OCI-LY1 (cell line): ENCODE measurements at regions not wholly inside any gene's neighbourhood (a gene's known extent, or its start where the extent isn't known, plus 50 kb on each side); places are given as distances from the start of the nearest gene placed in this dataset.
"Not testable (repeated sequence)": the region's sequence is repeated elsewhere in the genome, so short reads cannot be mapped to it uniquely, and the experiment has no call there.

ENCODE experiments used
- EZH2 ChIP-seq: fragments of 200-600 bp; sonication (generic), shearing (Covaris generic); IDR thresholded peaks from 2 replicates; pipeline ENCODE4 v1.8.0; 2017; ENCODE audit warnings: borderline replicate concordance, mixed run types, mild to moderate bottlenecking, antibody characterized with exemption, low read length, moderate library complexity, mixed read lengths
- TF ChIP-seq, protein P1 (sequence below): fragments of 200-600 bp; sonication (generic), shearing (Covaris generic); IDR thresholded peaks from 2 replicates; pipeline ENCODE4 v1.5.1; 2017; ENCODE audit warnings: mild to moderate bottlenecking, antibody characterized with exemption, low read length, moderate library complexity, mixed read lengths

GRCh38 chr2:17446191-17446590 is 72.0 kb downstream of the RAD51AP2 start:
- TF ChIP-seq, protein P1, sequence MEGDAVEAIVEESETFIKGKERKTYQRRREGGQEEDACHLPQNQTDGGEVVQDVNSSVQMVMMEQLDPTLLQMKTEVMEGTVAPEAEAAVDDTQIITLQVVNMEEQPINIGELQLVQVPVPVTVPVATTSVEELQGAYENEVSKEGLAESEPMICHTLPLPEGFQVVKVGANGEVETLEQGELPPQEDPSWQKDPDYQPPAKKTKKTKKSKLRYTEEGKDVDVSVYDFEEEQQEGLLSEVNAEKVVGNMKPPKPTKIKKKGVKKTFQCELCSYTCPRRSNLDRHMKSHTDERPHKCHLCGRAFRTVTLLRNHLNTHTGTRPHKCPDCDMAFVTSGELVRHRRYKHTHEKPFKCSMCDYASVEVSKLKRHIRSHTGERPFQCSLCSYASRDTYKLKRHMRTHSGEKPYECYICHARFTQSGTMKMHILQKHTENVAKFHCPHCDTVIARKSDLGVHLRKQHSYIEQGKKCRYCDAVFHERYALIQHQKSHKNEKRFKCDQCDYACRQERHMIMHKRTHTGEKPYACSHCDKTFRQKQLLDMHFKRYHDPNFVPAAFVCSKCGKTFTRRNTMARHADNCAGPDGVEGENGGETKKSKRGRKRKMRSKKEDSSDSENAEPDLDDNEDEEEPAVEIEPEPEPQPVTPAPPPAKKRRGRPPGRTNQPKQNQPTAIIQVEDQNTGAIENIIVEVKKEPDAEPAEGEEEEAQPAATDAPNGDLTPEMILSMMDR = not testable (repeated sequence)
- not testable (repeated sequence) for TF ChIP-seq EZH2
